Activated naive CD4-positive, alpha-beta T cell treated with anti-CD3 and anti-CD28 coated beads, Interleukin-2, amount 50 U/mL, for 72 hours (primary cell): ENCODE measurements at regions not wholly inside any gene's neighbourhood (a gene's known extent, or its start where the extent isn't known, plus 50 kb on each side); places are given as distances from the start of the nearest gene placed in this dataset.

Experiments
- ATAC-seq, 2 donors: fragments of 150-1000 bp; cut with Tn5 transposase; 2 replicates each; pipeline ENCODE4 v1.10.0; 2021; ENCODE audit warnings: mild to moderate bottlenecking in 2 of 2, moderate library complexity in 2 of 2
- DNase-seq, 2 donors: peaks; one replicate each; pipeline ENCODE4 v3.0.0; 2021 to 2022; ENCODE audit warnings: low spot score in 2 of 2
- H3K27ac Mint-ChIP-seq, 2 donors: one replicate each; pipeline ENCODE4 v1.8.0; 2022; ENCODE audit warnings: mild to moderate bottlenecking in 2 of 2, mixed read lengths in 2 of 2
- H3K36me3 Mint-ChIP-seq, 2 donors: one replicate each; pipeline ENCODE4 v1.8.0; 2022; ENCODE audit warnings: mixed read lengths in 2 of 2
- H3K9me3 Mint-ChIP-seq, 2 donors: one replicate each; pipeline ENCODE4 v1.8.0; 2022; ENCODE audit warnings: mixed read lengths in 2 of 2

DNA sequence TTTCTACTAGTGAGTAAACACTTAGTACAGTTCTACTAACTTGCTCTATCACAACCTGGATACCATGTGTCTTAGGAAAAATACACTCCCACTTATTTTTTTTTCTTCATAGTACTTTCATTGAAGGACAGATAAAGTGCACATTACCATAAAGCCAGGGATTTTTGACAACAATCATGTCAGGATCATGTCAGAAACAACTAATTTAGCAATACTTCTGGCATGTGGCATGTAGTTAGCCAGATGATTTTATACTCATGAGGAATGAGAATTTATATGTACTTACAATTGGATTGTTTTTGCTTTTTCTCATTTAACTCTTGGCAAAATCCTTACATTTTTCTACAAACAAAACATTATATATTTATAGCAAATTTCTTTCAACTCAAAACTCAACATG lies 630.7 kb upstream of the GRM3 start:
- no peaks in the 10 kb centered on the region for H3K36me3 Mint-ChIP-seq
- no peak overlapping the region for H3K27ac Mint-ChIP-seq
- DNase-seq (no peak), ATAC-seq (no peak)
- H3K9me3 Mint-ChIP-seq = peaks cover 3 to 9% of the 10 kb centered on the region in 2 donors

GRCh38 chr7:86008898-86009297 lies 634.8 kb upstream of the GRM3 start:
- Mint-ChIP-seq H3K9me3 (peaks cover 13 to 17% of the 10 kb centered on the region in 2 donors), H3K27ac (no peak overlapping the region), H3K36me3 (no peaks in the 10 kb centered on the region)
- DNase-seq = no peak
- ATAC-seq = no peak

GRCh38 chr7:86006909-86007308 lies 636.8 kb upstream of the GRM3 start:
- Mint-ChIP-seq H3K9me3 (peaks cover 24 to 26% of the 10 kb centered on the region in 2 donors), H3K36me3 (peaks cover 5 to 8% of the 10 kb centered on the region in 2 donors), H3K27ac (no peak overlapping the region)
- ATAC-seq (no peak), DNase-seq (no peak)

DNA sequence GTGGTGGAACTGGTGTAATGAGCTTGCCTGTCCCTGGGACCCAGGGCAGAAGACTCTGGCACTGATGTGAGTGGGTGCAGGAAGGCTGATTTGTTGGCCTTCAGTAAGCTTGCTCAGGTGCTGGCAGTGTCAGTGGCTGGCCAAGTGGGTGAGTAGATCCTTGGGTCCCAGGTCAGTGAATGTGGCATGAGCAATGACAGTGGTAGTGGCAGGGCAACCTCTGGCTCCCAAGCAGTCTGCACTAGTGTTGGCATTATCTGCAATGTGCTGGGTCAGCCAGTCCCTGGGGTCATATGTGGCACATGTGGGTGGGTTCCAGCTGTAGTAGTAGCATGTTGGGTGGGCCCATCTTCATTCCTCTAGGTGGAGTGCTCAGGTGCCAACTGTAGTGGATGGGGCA lies 640.9 kb upstream of the GRM3 start:
- Mint-ChIP-seq H3K27ac (no peak overlapping the region), H3K36me3 (peaks cover 12 to 13% of the 10 kb centered on the region in 2 donors), H3K9me3 (peaks cover 34 to 41% of the 10 kb centered on the region in 2 donors)
- DNase-seq (no peak), ATAC-seq (no peak)

GRCh38 chr7:85997515-85997914 lies 646.2 kb upstream of the GRM3 start:
- Mint-ChIP-seq H3K9me3 (peaks cover 31 to 40% of the 10 kb centered on the region in 2 donors), H3K27ac (no peak overlapping the region), H3K36me3 (peaks cover 7% of the 10 kb centered on the region in 2 donors)
- ATAC-seq = no peak
- no peak for DNase-seq

DNA sequence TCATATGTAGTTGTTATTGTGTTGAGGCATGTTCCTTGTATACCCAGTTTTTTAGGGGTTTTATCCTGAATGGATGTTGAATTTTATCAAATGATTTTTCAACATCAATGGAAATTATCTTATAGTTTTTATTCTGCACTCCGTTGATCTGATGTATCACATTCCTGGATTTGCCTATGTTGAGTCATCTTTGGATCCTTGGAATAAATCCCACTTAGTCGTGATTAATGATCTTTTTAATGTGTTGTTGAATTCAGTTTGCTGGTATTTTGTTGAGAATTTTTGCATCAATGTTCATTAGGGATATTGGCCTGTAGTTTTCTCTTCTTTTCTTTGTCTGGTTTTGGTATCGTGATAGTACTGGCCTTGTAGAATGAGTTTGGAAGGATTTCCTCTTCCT lies 648.6 kb upstream of the GRM3 start:
- DNase-seq = no peak
- Mint-ChIP-seq H3K27ac (no peak overlapping the region), H3K36me3 (peaks cover 0 to 9% of the 10 kb centered on the region in 2 donors), H3K9me3 (peaks cover 24 to 37% of the 10 kb centered on the region in 2 donors)
- no peak for ATAC-seq

DNA sequence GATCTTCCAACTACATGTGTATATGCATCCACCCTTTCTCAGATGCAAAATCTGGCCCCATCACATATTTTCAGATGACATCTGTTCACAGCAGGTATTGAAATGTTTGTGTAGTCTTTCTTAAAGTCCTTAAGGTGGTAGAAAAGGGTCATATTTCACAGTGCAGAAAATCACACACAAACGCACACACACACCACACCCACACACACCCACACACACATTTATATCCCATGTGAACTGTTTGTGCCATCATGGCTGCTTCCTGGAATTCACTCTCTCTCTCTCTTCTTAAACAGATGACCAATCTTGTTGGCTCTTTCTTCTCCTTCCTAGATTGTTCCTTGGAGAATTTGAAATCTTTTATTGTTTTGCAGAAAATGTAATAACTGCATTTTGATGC lies 663.0 kb upstream of the GRM3 start:
- peaks cover 14 to 21% of the 10 kb centered on the region in 2 donors for H3K9me3 Mint-ChIP-seq
- ATAC-seq (no peak), DNase-seq (no peak)
- H3K36me3 Mint-ChIP-seq = no peaks in the 10 kb centered on the region
- no peak overlapping the region for H3K27ac Mint-ChIP-seq

GRCh38 chr7:85974176-85974575 lies 669.5 kb upstream of the GRM3 start:
- ATAC-seq (no peak), DNase-seq (no peak)
- Mint-ChIP-seq H3K27ac (no peak overlapping the region), H3K9me3 (peaks cover 0 to 7% of the 10 kb centered on the region in 2 donors), H3K36me3 (no peaks in the 10 kb centered on the region)

DNA sequence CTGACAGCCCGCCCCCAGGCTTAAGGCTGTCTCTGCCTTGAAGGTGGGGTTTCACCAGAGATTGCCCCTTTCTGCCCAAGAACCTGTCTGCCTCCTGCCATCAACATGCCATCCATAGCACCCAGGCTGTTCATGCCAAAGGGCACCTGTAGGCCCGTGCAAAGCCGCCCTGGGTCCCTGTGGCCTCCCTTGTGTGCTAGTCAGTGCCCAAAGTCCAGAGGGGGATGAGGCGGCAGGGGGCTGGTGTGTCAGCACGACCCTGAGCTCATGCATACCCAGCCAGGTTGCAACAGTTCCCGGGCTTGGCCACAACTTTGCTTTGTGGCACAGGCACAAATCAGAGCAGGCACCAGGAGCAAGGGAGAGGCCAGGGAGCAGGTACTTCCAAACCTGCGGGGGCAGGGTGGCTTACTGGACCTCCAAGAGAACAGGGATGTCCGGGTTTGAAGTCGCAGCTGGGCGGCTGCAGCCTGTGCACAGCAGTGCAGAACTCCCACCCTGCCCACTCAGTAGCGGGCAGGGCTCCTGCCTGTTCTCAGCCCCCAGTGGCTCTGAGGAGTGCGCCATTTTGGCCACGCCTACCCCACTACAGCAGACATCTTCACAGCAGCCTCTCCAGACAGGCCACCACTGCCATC lies 671.1 kb upstream of the GRM3 start:
- Mint-ChIP-seq H3K27ac (no peak overlapping the region), H3K9me3 (no peaks in the 10 kb centered on the region), H3K36me3 (no peaks in the 10 kb centered on the region)
- no peak for ATAC-seq
- no peak for DNase-seq

- Mint-ChIP-seq H3K27ac (no peak overlapping the region), H3K36me3 (peaks cover 0 to 7% of the 10 kb centered on the region in 2 donors), H3K9me3 (peaks cover 8 to 14% of the 10 kb centered on the region in 2 donors)
- no peak for ATAC-seq
- no peak for DNase-seq
These were observed 688.7 kb upstream of the GRM3 start for GRCh38 chr7:85954961-85955360.

- ATAC-seq (no peak), DNase-seq (no peak)
- Mint-ChIP-seq H3K9me3 (peaks cover 23 to 28% of the 10 kb centered on the region in 2 donors), H3K36me3 (peaks cover 0 to 21% of the 10 kb centered on the region in 2 donors), H3K27ac (no peak overlapping the region)
These were observed 692.8 kb upstream of the GRM3 start for GRCh38 chr7:85950871-85951270.

DNA sequence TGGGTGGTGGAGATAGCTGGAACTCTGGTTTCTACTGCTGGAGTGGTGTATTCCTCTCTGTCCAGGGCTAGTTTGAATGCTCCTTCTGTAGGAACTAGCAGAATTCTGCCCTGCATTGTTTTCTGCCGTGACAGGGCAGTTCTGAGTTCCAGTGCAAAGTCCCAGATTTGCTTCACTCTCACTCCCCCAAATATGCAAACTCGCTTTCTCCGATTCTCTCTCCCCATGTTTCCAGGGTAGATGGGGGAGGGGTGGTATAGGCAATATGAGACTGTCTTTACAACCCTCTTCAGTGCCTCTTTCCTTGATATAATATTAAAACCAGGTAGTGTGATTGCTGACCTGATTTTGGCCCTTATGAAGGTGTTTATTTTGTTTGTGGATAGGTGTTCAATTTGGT lies 693.3 kb upstream of the GRM3 start:
- Mint-ChIP-seq H3K36me3 (peaks cover 0 to 21% of the 10 kb centered on the region in 2 donors), H3K27ac (no peak overlapping the region), H3K9me3 (peaks cover 20 to 28% of the 10 kb centered on the region in 2 donors)
- ATAC-seq (no peak), DNase-seq (no peak)

DNA sequence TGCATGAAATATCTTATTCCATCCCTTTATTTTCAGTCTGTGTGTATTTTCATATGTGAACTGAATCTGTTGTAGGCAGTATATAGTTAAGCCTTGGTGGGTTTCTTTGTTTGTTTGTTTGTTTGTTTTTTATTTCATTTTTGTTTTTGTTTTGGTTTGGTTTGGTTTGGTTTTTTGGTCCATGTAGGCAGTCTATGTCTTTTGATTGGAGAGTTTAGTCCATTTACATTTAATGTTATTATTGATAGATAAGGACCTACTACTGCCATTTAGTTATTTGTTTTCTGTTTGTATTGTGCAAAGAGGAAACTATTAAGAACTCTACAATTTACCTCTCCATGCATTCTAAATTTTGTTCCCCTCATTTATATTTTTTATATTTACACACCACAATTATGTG lies 695.9 kb upstream of the GRM3 start:
- ATAC-seq (no peak), DNase-seq (no peak)
- Mint-ChIP-seq H3K36me3 (peaks cover 0 to 21% of the 10 kb centered on the region in 2 donors), H3K27ac (no peak overlapping the region), H3K9me3 (peaks cover 23 to 25% of the 10 kb centered on the region in 2 donors)

GRCh38 chr7:85940798-85941197 lies 702.9 kb upstream of the GRM3 start:
- DNase-seq = no peak
- H3K27ac Mint-ChIP-seq = no peak overlapping the region
- peaks cover 6 to 16% of the 10 kb centered on the region in 2 donors for H3K9me3 Mint-ChIP-seq
- no peak for ATAC-seq
- peaks cover 0 to 4% of the 10 kb centered on the region in 2 donors for H3K36me3 Mint-ChIP-seq

GRCh38 chr7:85931919-85932318 lies 711.8 kb upstream of the GRM3 start:
- no peak overlapping the region for H3K27ac Mint-ChIP-seq
- H3K36me3 Mint-ChIP-seq = no peaks in the 10 kb centered on the region

DNA sequence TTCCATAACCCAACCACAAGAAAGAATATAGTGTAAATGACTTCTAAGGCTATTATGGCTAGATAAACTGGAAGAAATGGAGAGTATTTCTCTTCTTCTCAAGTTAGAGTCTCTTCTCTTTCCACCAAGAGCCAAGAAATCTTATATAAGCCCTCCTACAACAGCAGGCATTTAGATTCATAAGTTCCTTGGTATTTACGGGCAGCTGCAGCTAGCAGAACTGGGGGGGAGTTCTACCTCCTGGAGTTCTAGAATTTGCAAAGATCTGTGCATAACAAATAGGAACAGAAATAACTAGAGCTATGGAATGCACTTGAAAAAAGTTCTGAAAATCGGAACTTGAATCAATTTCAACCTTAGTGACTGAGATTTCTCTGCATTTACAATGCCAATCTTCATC lies 715.2 kb upstream of the GRM3 start:
- Mint-ChIP-seq H3K27ac (no peak overlapping the region), H3K9me3 (peaks cover 11 to 21% of the 10 kb centered on the region in 2 donors), H3K36me3 (no peaks in the 10 kb centered on the region)
- ATAC-seq (no peak), DNase-seq (no peak)

More at GRCh38 chr7:85931919-85932318, 711.8 kb upstream of the GRM3 start:
- DNase-seq (no peak), ATAC-seq (no peak)
- peaks cover 25 to 28% of the 10 kb centered on the region in 2 donors for H3K9me3 Mint-ChIP-seq

- ATAC-seq = no peak
- no peak for DNase-seq
- Mint-ChIP-seq H3K36me3 (no peaks in the 10 kb centered on the region), H3K27ac (no peak overlapping the region), H3K9me3 (peaks cover 9 to 22% of the 10 kb centered on the region in 2 donors)
These were observed 716.5 kb upstream of the GRM3 start for GRCh38 chr7:85927226-85927625.

- DNase-seq (no peak), ATAC-seq (no peak)
- H3K9me3 Mint-ChIP-seq = peaks cover 0 to 15% of the 10 kb centered on the region in 2 donors
- H3K27ac Mint-ChIP-seq = no peak overlapping the region
- H3K36me3 Mint-ChIP-seq = no peaks in the 10 kb centered on the region
These were observed 719.6 kb upstream of the GRM3 start for GRCh38 chr7:85924062-85924461.
